ENCODE measurements at regions not wholly inside any gene's neighbourhood (a gene's known extent, or its start where the extent isn't known, plus 50 kb on each side); places are given as distances from the start of the nearest gene placed in this dataset.

GRCh38 chr21:27525780-27526179 is 558.9 kb upstream of the ADAMTS5 start:
- Mint-ChIP-seq H3K4me3 (no peak overlapping the region), H3K27me3 (ENCODE audit: low read depth) (no peaks in the 10 kb centered on the region), H3K27ac (peak overlapping the region; percentile 9; the same call in 1 of the 2 replicates), H3K4me1 (peaks cover 8% of the 10 kb centered on the region), H3K9me3 (peaks cover 21% of the 10 kb centered on the region), H3K36me3 (peaks cover 15% of the 10 kb centered on the region)
- CTCF ChIA-PET, result no interaction called here
- no peak for TF ChIP-seq SMAD3 (CRISPR knock-in tag; IDR thresholded peaks at IDR 0.05; ENCODE audit: borderline replicate concordance)
- TF ChIP-seq STAT6 (CRISPR knock-in tag; conservative IDR thresholded peaks at IDR 0.05; ENCODE audit: low read depth), result no peak
- TF ChIP-seq IRF2 (CRISPR knock-in tag; IDR thresholded peaks at IDR 0.05; ENCODE audit: borderline replicate concordance, low read depth), result no peak
- TF ChIP-seq MLX (CRISPR knock-in tag; IDR thresholded peaks at IDR 0.05), result no peak
- TF ChIP-seq NR2C2 (CRISPR knock-in tag; IDR thresholded peaks at IDR 0.05), result no peak
- no peak for TF ChIP-seq ZBTB43 (CRISPR knock-in tag; IDR thresholded peaks at IDR 0.05)
- no peak for TF ChIP-seq ZNF532 (CRISPR knock-in tag; IDR thresholded peaks at IDR 0.05; ENCODE audit: borderline replicate concordance)
- no peak for TF ChIP-seq ZNF263 (CRISPR knock-in tag; IDR thresholded peaks at IDR 0.05; ENCODE audit: low read depth)
- no peak for TF ChIP-seq PREB (CRISPR knock-in tag; IDR thresholded peaks at IDR 0.05; ENCODE audit: borderline replicate concordance)
- TF ChIP-seq ZNF671 (CRISPR knock-in tag; IDR thresholded peaks at IDR 0.05), result no peak
- TF ChIP-seq FOXP1 (CRISPR knock-in tag; IDR thresholded peaks at IDR 0.05; ENCODE audit: borderline replicate concordance), result no peak
- no peak for TF ChIP-seq FOXJ3 (CRISPR knock-in tag; IDR thresholded peaks at IDR 0.05; ENCODE audit: borderline replicate concordance)
- no peak for TF ChIP-seq SMAD4 (CRISPR knock-in tag; IDR thresholded peaks at IDR 0.05)
- no peak for TF ChIP-seq RORB (CRISPR knock-in tag; IDR thresholded peaks at IDR 0.05)
- TF ChIP-seq ZNF219 (CRISPR knock-in tag; IDR thresholded peaks at IDR 0.05; ENCODE audit: borderline replicate concordance), result no peak
- TF ChIP-seq CDX4 (CRISPR knock-in tag; IDR thresholded peaks at IDR 0.05; ENCODE audit: borderline replicate concordance), result no peak
- no peak for TF ChIP-seq ZNF232 (CRISPR knock-in tag; IDR thresholded peaks at IDR 0.05)
- no peak for TF ChIP-seq TEAD4 (CRISPR knock-in tag; IDR thresholded peaks at IDR 0.05)
- no peak for TF ChIP-seq ZNF423 (CRISPR knock-in tag; IDR thresholded peaks at IDR 0.05)
- no peak for TF ChIP-seq CTCF (IDR thresholded peaks at IDR 0.05)
- no peak for DNase-seq (ENCODE audit: low spot score)
- POLR2A ChIA-PET, result no interaction called here
- ATAC-seq, result no peak
